ENCODE measurements at regions not wholly inside any gene's neighbourhood (a gene's known extent, or its start where the extent isn't known, plus 50 kb on each side); places are given as distances from the start of the nearest gene placed in this dataset.

GRCh38 chr16:85380905-85381737 is 232.0 kb upstream of the GSE1 start:
- in situ Hi-C loops (cut with HindIII; ENCODE audit: low pct_unique_long_range_greater_than_20kb, low sequenced_read_pairs): no loop called here
- TF ChIP-seq JUND (IDR thresholded peaks at IDR 0.05; ENCODE audit: low read depth): no peak
- no peak for DNase-seq (ENCODE audit: low read depth in 1 of 2, low spot score in 1 of 2)

GRCh38 chr16:85381738-85382592 is 231.2 kb upstream of the GSE1 start:
- DNase-seq (ENCODE audit: low read depth in 1 of 2, low spot score in 1 of 2): no peak
- in situ Hi-C loops (cut with HindIII; ENCODE audit: low pct_unique_long_range_greater_than_20kb, low sequenced_read_pairs): no loop called here
- no peak for TF ChIP-seq JUND (IDR thresholded peaks at IDR 0.05; ENCODE audit: low read depth)

DNA sequence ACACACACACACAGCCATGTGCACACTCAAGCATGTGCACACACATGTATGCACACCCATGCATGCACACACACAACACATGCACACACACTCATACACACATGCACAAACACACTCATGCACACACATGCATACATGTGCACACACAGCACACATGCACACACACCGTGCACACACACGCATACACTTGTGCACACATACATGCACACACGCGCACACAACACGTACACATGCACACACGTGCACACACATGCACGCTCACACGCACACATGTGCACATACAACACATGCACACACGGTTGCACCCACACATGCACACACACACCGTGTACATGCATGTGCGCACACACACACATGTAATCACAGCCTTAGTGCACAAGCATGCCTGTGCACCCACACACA is 230.4 kb upstream of the GSE1 start:
- in situ Hi-C loops (cut with HindIII; ENCODE audit: low pct_unique_long_range_greater_than_20kb, low sequenced_read_pairs): no loop called here
- TF ChIP-seq JUND (IDR thresholded peaks at IDR 0.05; ENCODE audit: low read depth): no peak
- DNase-seq (ENCODE audit: low read depth in 1 of 2, low spot score in 1 of 2): no peak

DNA sequence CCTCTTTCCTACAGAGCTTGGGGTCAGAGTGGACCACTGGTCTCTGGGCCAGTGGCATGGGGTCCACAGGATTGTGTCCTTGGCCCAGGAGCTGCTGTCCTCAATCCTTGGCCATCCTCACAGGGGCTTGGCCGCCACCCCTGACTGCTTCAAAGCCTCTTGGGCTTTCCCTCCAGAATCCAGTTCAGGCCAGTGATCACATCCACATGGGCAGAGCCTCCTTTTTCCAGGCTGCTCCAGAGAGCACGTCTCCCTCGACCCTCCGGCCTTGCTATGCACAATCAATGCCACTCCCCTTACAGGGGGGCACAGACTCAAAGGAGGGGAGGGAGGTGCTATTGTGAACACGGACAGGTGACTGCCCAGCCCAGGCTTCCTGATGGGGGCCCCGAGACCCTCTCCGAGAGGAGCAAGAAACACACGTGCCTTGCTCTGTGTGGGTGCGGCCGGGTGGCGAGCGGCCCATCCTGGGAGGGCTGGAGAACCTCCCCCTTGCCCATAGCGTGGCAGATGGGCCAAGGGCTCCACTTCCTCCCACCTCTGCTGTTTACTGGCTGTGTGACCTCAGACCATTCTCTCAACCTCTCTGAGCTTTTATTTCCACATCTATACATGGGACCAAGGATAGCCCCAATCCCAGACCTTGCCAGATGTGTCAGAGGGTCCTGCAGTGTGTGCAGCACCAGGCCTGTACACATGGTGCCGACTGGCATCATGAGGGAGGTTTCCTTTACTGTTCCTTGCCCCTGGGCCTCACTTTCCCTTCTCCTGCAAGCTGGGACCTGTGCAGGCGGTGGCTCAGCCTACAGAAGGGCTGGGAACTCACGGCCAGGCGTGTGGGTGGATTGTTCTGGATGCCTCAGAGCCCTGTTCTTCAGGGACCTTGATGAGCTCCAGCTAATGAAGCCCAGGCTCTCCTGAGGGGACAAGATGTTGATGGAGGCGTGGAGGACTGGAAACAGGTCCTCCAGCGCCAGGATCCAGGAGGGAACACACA is 229.0 kb upstream of the GSE1 start:
- in situ Hi-C loops (cut with HindIII; ENCODE audit: low pct_unique_long_range_greater_than_20kb, low sequenced_read_pairs): no loop called here
- TF ChIP-seq JUND (IDR thresholded peaks at IDR 0.05; ENCODE audit: low read depth): no peak
- no peak for DNase-seq (ENCODE audit: low read depth in 1 of 2, low spot score in 1 of 2)

GRCh38 chr16:85384833-85385462 is 228.2 kb upstream of the GSE1 start:
- peak; percentile 100 for DNase-seq (ENCODE audit: low read depth in 1 of 2, low spot score in 1 of 2)
- in situ Hi-C loops (cut with HindIII; ENCODE audit: low pct_unique_long_range_greater_than_20kb, low sequenced_read_pairs): no loop called here
- no peak for TF ChIP-seq JUND (IDR thresholded peaks at IDR 0.05; ENCODE audit: low read depth)

DNA sequence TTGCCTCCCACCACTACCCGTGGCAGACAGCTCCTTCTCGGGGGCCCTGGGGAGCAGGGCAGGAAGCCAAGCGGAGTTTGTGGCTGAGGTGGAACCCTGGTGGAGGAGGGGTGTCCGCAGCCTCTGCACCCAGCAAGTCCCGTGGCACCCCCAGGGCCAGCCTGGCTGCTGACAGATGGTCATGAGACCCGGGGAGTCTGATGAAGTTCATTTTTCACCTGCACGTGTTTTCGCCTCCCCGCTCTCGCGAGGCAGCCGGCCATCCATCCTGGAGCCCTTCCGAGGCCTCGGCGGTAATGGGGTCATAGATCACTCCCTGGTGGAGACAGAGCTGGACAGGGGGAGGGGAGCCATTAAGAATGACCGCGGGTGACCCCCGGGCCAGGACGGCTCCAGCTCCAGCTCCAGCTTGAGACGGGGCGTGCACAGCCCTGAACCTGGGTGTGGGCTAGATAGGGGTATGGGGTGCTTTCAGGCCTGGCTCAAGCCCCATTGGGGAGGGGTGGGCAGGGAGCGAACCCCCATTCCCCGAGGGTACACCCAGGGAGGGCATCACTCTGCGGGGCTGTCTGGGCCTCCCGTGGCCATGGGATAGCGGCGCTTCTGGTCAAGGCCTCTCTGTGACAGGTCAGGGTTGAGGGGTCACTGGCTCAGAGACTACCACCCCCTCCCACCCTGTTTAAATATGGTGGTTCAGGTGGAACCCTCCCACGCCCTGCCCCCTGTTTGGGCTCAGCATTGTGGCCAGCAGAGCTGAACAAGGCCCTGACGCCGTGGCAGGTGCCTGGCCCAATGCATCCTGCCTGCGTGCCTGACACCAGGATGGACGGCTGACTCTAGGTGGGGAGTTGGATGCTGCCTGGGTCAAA is 227.4 kb upstream of the GSE1 start:
- in situ Hi-C loops (cut with HindIII; ENCODE audit: low pct_unique_long_range_greater_than_20kb, low sequenced_read_pairs): no loop called here
- TF ChIP-seq JUND (IDR thresholded peaks at IDR 0.05; ENCODE audit: low read depth): no peak
- no peak for DNase-seq (ENCODE audit: low read depth in 1 of 2, low spot score in 1 of 2)

- in situ Hi-C loops (cut with HindIII; ENCODE audit: low pct_unique_long_range_greater_than_20kb, low sequenced_read_pairs): no loop called here
- DNase-seq (ENCODE audit: low read depth in 1 of 2, low spot score in 1 of 2): no peak
- no peak for TF ChIP-seq JUND (IDR thresholded peaks at IDR 0.05; ENCODE audit: low read depth)
Observed at GRCh38 chr16:85386467-85387170, 226.5 kb upstream of the GSE1 start.

- no peak for DNase-seq (ENCODE audit: low read depth in 1 of 2, low spot score in 1 of 2)
- in situ Hi-C loops (cut with HindIII; ENCODE audit: low pct_unique_long_range_greater_than_20kb, low sequenced_read_pairs): no loop called here
Observed at GRCh38 chr16:85387171-85387507, 226.0 kb upstream of the GSE1 start.

GRCh38 chr16:85387731-85388295 is 225.3 kb upstream of the GSE1 start:
- no peak for DNase-seq (ENCODE audit: low read depth in 1 of 2, low spot score in 1 of 2)
- no peak for TF ChIP-seq JUND (IDR thresholded peaks at IDR 0.05; ENCODE audit: low read depth)
- in situ Hi-C loops (cut with HindIII; ENCODE audit: low pct_unique_long_range_greater_than_20kb, low sequenced_read_pairs): no loop called here

More at GRCh38 chr16:85387171-85387507, 226.0 kb upstream of the GSE1 start:
- TF ChIP-seq JUND (IDR thresholded peaks at IDR 0.05; ENCODE audit: low read depth): no peak

All from T47D (cell line).